ENCODE measurements at regions not wholly inside any gene's neighbourhood (a gene's known extent, or its start where the extent isn't known, plus 50 kb on each side); places are given as distances from the start of the nearest gene placed in this dataset.

DNA sequence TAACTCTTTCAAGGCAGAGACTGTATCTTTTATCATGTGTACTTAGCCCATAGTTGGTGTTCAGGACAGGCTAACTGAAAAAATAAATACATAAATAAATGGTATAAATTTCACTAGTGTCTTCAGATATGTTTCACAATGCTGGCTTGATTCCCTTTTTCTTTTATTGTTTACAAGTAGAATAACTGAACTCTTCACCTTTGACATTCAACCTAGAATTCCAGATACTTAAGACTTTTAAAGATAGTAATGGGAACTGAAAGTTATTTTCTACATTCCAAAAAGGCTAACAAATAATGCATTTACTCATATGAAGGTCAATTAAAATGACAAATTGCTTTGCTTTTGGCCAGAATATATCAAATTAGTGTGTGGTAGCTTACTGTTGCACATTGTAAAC is 411.3 kb upstream of the TENM4 start:
- no peak for DNase-seq
- intact Hi-C loops (cut with DNase I), result no loop called here

DNA sequence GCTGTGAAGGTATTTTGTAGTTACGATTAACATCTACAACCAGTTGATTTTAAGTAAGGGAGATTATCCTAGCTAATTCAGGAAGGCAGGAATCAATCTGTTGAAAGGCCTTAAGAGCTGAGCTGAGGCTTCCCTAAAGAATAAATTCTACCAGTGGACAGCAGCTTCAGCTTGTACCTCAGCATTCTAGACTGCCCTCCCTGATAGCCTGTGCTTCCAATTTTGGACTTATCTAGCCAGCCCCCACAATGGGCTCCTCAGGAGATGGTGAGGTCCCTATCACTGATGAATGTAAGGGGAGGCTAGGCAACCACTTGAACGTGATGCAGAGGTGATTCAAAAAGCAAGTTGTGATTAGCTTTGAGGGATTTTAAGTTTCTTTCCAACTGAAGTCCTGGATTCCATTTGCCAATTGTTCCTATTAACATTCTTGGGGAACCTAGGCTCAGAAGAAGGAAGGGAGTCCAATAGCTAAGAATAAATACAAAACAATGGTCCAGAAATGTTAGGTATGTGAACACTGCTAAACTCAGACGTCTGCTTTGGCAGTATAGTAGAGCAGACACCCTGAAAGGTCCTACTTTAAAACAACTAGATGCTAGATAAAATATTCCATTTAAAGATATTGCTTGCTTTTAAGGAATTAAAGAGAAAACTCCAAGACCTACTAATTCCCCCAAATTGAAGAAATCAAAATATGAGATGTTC is 404.3 kb upstream of the TENM4 start:
- no peak for DNase-seq
- intact Hi-C loops (cut with DNase I), result no loop called here

DNA sequence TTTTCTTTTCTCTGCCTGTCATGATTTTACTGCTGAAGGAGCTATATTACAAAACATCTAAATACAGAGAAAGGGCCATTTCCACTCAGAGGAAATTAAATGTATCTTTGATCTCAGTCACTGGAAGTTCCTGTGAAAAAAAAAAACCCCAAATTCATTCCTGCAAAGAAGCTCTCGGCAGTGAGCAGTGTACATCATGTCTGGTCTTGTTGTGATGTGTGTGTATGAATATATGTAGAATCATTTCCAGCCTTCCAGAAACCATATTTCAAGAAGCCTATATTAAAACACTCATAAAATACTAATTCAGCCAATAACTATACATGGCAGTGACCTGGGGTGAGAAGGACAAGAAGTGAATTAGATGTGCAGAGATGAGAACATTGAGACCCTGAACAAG is 393.2 kb upstream of the TENM4 start:
- DNase-seq, result no peak
- intact Hi-C loops (cut with DNase I), result no loop called here

DNA sequence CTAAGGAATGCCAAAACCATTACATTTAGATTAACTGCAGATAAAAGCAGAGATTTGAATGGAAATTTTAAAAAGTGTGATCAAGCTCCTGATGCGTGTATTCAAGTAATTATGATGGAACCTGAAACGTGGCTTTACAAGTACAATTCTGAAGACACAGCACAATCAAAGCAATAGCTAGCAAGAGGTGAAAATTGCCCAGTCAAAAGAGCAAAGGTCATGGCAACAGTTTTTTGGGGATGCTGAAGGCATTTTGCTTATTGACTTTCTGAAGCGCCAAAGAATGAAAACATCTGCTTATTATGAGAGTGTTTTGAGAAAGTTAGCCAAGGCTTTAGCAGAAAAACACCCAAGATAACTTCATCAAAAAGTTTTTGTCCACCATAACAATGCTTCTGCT is 389.6 kb upstream of the TENM4 start:
- intact Hi-C loops (cut with DNase I), result no loop called here
- no peak for DNase-seq

DNA sequence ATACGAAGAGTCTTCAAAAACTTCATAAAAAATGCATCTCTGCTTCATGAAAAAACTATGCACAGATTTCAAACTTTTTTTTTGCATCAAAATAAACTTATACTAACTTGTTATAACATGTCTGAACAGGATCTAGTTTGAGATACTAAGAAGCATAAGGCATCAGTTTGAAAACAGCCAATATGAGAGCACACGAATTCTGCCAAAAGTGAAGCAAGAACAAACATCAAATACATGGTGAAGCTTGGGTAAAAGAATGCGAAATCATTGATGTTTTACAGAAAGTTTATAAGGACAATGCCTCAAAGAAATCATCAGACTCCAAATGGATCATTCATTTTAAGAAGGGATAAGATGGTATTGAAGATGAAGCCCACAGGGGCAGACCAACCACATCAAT is 389.1 kb upstream of the TENM4 start:
- intact Hi-C loops (cut with DNase I), result no loop called here
- no peak for DNase-seq

DNA sequence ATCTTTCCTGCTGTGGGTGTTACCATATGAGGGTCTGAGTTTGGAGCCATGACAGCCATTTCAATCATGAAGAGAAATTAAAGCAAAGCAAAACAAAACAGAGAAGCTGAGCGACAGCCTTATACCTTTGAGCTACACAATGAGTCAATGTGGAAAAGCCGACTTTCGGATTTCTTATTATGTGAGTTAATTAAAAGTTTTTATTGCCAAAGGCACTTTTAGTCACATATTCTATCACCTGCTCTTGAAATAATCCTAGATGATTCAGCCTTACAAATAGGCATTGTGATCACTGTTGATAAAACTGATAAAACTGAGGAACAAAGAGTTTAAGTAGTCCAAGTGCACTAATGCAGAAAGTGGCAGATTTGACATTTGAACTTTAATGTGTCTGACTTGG is 381.9 kb upstream of the TENM4 start:
- DNase-seq, result no peak
- intact Hi-C loops (cut with DNase I), result no loop called here

DNA sequence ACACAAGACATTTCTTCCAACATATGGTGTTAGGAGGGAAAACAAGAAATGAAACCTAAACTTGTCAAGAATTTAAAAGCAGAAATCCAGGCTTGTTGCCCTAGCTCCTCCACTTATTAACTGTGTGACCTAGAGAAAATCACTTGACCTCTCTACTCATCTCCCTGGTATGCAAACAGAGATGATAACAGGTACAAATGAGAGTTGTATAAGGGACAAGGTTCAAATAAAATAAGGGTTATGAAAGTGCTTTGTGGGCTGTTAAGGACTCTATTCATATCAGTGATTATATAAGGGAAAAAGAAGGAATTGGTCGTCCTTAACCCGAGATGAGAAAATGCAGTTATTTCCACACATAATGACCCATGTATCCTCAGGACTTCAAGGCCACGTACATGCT is 372.7 kb upstream of the TENM4 start:
- no peak for DNase-seq
- intact Hi-C loops (cut with DNase I), result no loop called here

DNA sequence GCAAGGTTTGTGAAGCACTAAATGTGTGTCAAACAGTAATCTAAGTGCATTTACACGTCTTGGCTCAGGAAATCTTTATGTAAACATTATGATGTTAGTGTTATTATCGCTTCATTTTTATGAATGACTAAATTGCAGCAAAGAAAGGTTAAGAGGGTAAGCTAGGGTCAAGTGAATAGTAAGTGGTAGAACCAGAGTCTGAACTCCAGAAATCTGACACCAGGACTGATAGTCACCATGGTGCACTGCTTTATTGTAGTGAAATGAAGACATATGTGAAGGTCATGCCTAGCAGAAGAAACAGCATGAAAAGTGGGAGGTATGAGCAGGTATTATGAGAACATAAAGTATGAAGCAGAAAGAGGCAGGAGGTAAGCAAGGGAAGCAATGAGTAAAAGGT is 368.7 kb upstream of the TENM4 start:
- intact Hi-C loops (cut with DNase I), result no loop called here
- DNase-seq, result no peak

DNA sequence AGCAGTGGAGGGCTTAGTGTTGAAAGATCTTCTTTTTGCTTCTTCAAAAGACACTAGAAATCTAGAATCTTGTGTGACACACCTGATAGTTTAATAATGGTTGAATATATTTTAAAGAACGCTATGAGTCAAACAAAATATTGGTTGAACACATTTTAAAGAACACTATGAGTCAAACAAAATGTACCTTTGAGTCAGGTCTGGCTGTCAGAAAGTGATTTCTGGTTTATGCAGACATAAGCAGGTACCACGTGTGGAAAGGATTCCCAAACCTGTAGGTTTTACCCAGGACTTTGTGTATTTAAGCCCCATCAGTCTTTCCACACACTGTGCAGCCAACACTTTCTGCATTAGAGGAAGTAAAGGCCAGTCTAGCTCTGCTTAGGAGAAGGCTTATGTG is 366.7 kb upstream of the TENM4 start:
- no peak for DNase-seq
- intact Hi-C loops (cut with DNase I), result no loop called here

DNA sequence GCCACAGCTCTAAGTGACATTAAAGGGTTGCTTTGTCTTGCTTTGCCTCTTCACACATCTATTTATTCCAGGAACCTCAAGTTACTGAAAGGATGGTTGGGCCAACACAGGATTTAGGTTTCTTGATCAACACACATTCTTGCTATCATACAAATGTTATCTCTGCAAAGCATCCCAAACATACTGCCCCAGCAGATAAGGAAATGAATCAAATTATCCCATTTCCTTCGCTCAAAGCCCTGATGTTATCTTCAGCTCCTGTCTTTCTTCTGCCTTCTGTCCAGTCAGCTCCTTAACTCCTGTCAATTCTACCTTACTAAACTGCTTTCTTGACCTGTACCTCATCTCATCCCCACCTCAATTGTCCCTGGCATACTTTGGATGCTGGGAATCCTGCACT is 355.9 kb upstream of the TENM4 start:
- intact Hi-C loops (cut with DNase I), result no loop called here
- DNase-seq, result no peak

DNA sequence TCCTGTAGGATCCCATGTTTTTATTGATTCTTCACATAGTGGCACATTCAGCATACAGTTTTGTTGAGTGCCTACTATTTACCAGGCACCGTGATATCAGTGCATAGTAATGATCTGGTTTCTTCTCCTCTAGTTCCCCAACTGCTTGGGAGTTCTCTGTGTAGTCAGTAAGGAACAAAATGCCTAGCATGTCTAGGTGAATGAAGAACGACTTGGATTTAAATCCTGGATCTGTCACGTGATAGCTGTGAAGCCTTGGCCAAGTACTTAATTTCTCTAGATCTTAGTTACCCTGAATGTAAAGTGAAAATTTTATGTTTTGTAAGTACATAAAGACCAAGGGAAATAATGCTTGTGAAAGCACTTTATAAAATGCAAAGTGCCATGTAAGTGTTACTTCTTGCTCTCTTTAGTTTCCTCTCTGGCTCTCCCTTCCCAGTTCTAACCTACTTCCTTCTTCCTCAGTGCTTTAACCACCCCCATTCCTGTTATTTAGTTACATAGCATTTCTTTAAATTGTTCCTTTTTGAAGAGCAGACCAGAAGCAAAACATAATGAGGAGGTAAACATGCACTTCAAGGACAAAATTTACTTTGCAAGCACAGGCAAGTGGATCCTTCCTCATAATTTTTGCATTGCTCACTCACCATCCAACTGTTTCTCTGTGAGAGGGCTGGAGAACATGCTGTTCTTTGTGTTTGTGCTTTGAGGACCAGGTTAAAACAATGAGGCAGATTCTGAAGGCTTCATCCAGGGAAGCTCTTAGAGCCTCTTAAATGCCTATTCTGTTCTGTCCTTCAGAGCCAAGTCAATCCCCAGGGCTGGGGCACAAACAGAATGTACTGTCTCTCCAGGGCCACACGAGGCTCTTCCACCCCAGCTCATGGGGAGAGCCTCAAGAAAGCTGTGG is 353.9 kb upstream of the TENM4 start:
- no peak for DNase-seq

DNA sequence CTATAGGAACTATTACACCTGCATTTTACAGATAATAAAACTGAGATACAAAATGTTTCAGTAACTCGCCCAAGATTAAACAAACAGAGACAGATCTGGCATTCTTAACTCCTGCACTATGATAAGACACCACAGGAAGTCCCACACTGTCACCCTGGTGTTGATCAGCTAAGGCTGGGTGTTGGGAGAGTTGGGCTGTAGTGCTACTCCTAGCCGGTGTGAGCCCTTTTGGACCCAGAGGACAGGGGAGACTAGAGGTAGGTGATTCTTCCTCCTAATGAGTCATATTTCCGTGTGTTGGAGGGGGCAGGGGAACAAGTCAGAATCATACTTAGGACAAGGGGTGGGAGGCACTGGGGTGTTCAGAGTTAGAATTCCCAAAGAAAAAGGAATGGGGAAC is 353.2 kb upstream of the TENM4 start:
- intact Hi-C loops (cut with DNase I), result no loop called here
- no peak for DNase-seq

More for the DNA sequence above, 353.9 kb upstream of the TENM4 start:
- intact Hi-C loops (cut with DNase I), result no loop called here

DNA sequence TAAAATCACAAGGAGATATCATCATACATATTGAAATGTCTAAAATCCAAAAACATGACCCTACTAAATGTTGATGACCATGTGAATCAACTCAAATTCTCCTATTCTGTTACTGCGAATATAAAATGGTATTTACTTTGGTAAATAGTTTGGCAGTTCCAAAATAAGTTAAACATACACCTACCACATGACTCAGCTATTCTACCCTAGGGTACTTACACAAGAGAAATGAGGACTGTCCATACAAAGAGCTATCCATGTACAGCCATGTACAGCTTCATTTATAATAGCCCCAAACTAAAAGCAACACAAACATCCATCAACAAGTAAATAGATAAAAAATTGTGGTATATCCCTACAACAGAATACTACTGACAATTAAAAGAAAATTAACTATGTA is 346.1 kb upstream of the TENM4 start:
- no peak for DNase-seq
- intact Hi-C loops (cut with DNase I), result no loop called here

DNA sequence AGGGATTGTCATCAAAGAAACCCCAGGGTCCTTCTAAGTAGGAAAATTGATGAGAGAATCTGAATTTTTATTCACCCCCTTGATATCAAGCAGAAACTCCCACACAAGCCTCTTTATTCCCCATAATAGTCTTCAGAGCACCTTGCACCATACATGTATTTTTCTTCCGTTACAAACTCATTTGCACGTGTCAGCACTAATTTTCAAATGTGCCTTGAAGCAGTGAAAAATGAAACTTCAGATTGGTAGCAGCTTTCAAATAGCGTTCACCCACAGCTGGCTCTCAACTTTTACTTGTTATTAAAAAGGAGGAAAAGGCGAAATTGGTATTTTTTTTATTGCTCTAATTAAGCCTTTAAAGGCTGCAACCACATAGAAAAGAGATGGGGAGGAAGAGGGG is 343.0 kb upstream of the TENM4 start:
- DNase-seq, result no peak
- intact Hi-C loops (cut with DNase I), result no loop called here

DNA sequence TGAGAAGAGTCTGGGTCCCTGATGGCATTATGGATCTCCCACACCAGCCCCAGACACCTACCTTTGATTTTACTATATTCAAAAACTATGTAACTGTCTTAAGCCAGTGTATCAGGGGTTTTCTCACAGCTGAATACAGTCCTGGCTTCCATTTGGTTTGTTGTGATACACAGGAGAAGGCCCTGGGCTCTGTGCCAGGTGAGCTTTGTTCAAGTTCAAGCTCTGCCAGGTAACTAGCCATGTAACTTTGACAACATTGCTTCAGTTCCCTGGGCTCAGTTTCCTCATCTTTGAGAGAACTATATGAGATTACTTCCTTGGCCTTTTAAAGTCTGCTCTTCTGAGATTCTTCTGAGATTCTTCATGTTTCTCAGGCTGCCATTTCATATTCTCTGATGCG is 327.5 kb upstream of the TENM4 start:
- no peak for DNase-seq
- intact Hi-C loops (cut with DNase I), result no loop called here

DNA sequence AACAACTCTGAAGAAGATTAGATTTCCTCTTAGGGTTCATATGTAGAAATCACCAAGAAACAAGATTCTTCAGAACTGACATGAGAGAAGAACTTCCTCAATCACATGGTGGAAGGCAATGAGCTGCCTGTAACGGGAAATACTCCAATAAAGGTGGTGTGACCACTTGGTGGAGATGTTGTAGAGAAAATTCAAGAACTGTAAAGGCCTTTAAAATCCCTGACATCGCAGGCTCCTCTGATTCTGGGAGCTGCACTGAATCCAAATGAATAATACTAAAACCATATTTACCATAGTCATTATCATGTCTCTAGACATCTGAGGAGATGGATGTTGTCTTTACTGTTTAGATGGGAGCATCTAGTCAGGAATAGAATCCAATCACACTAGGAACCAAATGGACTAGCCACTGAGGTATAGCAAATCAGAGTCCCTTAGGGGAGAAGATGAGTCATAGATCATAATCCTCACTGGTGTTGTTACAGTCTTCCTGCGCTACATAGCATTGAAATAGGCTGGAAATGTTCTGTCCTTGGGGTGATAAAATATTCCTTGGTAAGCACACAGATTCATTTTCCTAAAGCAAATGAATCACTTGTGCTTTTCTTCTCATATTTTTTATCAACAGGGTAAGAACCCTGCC is 321.6 kb upstream of the TENM4 start:
- DNase-seq, result no peak
- intact Hi-C loops (cut with DNase I), result no loop called here

DNA sequence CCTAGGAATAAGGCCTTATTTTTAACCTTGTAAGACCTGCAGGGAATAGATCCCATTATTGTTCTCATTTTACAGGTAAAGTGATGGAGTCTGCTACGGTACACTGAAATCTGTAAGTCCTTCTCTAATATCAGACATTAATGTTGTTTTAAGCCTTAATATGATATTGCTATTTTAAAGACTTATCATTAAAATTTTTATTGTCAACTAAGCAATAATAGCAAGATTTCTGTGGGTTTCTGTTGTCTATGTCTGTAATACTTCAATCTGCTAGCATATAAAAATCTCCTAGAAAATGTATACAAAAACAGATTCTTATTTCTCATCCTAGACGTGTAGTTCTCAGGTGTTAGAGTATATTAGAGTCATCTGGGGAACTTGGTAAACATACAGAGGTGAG is 317.5 kb upstream of the TENM4 start:
- intact Hi-C loops (cut with DNase I), result no loop called here
- no peak for DNase-seq

DNA sequence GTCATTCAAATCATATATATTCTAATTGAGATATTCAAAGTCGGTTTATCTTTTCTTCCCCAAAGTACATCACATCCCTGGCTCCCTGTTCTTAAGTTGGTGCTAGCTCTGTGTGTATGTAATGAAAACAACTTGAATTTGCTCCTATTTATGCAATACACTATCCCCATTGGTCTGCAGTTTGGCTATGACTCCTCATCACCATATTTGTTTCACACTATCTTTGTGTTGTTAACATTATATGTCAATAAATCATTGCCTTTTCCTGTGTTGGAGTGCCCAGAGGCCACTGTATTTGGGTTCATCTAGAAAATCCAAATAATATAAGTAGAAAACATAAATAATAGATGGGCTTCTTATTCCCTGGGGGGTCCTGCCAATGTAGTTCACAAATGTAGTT is 306.6 kb upstream of the TENM4 start:
- DNase-seq, result no peak
- intact Hi-C loops (cut with DNase I), result no loop called here

DNA sequence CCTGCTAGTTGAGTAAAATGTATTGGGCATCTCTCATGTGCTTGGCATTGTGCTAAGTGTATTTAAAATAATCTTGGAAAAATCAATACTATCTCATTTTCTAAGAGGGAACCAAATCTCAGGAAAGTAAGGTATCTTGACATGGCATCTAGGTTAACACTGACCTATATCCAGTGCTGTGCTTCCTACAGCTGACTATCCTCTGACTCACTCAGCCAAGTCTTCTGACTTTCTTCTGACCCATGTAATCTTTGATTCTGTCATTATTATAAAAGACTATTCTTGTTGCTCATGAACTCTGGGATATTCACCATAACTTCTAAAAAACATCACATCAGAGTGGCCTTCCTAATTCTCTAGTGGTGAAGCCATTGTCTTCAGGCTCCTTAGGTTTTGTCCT is 304.1 kb upstream of the TENM4 start:
- intact Hi-C loops (cut with DNase I), result no loop called here
- no peak for DNase-seq

DNA sequence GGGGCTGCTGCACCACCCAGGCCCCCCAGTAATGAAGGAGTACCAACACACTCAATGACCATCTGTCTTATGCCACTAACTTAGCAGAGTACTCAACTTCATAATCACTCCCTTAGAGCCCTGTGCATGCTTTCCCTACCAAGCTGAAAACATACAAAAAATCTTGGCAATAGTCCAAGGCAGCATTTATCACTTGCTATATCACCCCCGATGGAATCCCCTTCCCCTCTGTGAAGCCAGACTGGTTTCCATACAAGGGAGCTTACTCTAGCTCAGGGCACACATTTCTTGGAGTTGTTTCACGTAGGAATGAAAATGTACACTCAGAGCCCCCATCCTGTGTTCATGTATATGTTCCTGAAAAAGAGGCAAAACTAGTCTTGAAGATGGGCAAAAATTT is 301.3 kb upstream of the TENM4 start:
- DNase-seq, result no peak
- intact Hi-C loops (cut with DNase I), result no loop called here

DNA sequence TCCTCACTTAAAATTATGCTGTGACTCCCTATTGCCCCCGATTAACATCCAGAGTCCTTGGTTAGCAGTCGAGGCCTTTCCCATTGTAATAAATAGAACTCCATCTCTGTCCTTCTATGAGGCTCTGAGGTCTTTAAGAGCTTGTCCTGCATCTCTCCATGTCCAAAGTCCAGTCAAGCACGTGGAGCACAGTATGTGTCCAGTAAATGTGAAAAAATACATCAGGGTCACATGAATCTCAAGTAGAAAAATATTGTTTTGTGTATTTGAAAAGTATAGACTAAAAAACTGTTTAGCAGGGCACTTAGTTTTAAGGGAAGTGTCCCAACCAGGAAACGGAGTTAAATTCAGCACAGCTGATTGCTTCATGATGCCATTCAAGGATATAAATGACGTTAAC is 298.8 kb upstream of the TENM4 start:
- no peak for DNase-seq

DNA sequence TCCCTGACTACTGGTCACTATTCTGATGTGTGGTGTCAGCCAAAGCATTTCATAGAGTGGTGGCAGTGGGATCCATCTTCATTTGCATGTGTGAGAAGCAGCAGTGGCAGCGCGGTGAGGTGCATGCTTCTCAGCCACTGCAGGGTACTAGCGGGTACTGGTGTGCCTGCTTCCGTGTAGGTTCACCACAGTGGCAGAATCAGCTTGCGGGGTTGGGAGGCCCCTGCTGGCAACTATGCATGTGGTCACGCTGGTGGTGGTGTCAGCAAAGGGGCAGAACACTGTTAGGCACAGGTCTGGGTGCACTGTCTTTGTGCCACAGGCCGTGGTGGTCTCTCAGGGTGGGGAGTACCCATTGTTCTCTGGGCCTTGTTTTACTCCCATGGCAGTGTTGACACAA is 286.4 kb upstream of the TENM4 start:
- peak in 2 of 10 donors; percentile 50 to 58 for DNase-seq
- intact Hi-C loops (cut with DNase I), result no loop called here

More for the DNA sequence above, 298.8 kb upstream of the TENM4 start:
- intact Hi-C loops (cut with DNase I), result no loop called here
